SU-DHL-6 (cell line): ENCODE measurements at regions not wholly inside any gene's neighbourhood (a gene's known extent, or its start where the extent isn't known, plus 50 kb on each side); places are given as distances from the start of the nearest gene placed in this dataset.

ENCODE experiments used
- H2AFZ ChIP-seq: fragments of 200-600 bp; sonication (generic); 2 replicates; pipeline ENCODE4 v1.6.1; 2014; ENCODE audit warnings: low read depth, mild to moderate bottlenecking, moderate library complexity, mixed read lengths, antibody characterized with exemption, low read length; ENCODE audit not compliant: severe bottlenecking
- H3F3A ChIP-seq: fragments of 200-600 bp; shearing (Covaris generic); 2 replicates; pipeline ENCODE4 v1.6.0; 2016; ENCODE audit warnings: antibody characterized with exemption, mild to moderate bottlenecking; ENCODE audit not compliant: insufficient read depth
- H3K27ac ChIP-seq: fragments of 200-600 bp; sonication (generic); 2 replicates; pipeline ENCODE4 v1.5.1; 2016; ENCODE audit warnings: low read depth, mild to moderate bottlenecking, low read length, moderate library complexity, mixed read lengths
- H3K27me3 ChIP-seq: fragments of 200-600 bp; sonication (generic), shearing (Covaris generic); 2 replicates; pipeline ENCODE4 v1.6.0; 2014; ENCODE audit warnings: mild to moderate bottlenecking, low read length
- H3K36me3 ChIP-seq: fragments of 200-600 bp; sonication (generic); 2 replicates; pipeline ENCODE4 v1.6.1; 2014; ENCODE audit warnings: mild to moderate bottlenecking, low read length, mixed read lengths
- H3K4me2 ChIP-seq: fragments of 300-600, 200-600 bp; shearing (Covaris generic), sonication (generic); 2 replicates; pipeline ENCODE4 v1.6.0; 2014; ENCODE audit warnings: low read length, low read depth, mild to moderate bottlenecking; ENCODE audit not compliant: poor library complexity, severe bottlenecking
- H3K4me3 ChIP-seq: fragments of 200-600 bp; sonication (generic); 2 replicates; pipeline ENCODE4 v1.5.1; 2014; ENCODE audit warnings: antibody characterized with exemption, low read length, mild to moderate bottlenecking, mixed read lengths; ENCODE audit not compliant: insufficient read depth, poor library complexity, severe bottlenecking
- H3K79me2 ChIP-seq: fragments of 200-600 bp; sonication (generic); 2 replicates; pipeline ENCODE4 v1.6.1; 2014; ENCODE audit warnings: mild to moderate bottlenecking, low read length, moderate library complexity; ENCODE audit not compliant: insufficient read depth
- H3K9ac ChIP-seq: fragments of 200-600 bp; sonication (generic); 2 replicates; pipeline ENCODE4 v1.7.0; 2014; ENCODE audit warnings: mild to moderate bottlenecking, low read length
- H3K9me2 ChIP-seq: fragments of 200-600 bp; sonication (generic); replicated peaks from 2 replicates; pipeline ENCODE4 v1.6.1; 2014; ENCODE audit warnings: low read length; ENCODE audit not compliant: insufficient read depth
- H3K9me3 ChIP-seq: fragments of 200-600 bp; sonication (generic); 2 replicates; pipeline ENCODE4 v1.6.1; 2014; ENCODE audit warnings: low read length, mixed read lengths; ENCODE audit not compliant: insufficient read depth
- H4K20me1 ChIP-seq: fragments of 200-600 bp; sonication (generic); 2 replicates; pipeline ENCODE4 v1.6.1; 2014; ENCODE audit warnings: low read depth, mild to moderate bottlenecking, antibody characterized with exemption, low read length, moderate library complexity, mixed read lengths
- EZH2phosphoT487 ChIP-seq: fragments of 200-600 bp; sonication (generic), shearing (Covaris generic); conservative IDR thresholded peaks from 2 replicates; pipeline ENCODE4 v1.6.1; 2018; ENCODE audit warnings: mild to moderate bottlenecking, antibody characterized with exemption, low read length, moderate library complexity, mixed read lengths
- TF ChIP-seq, protein P1 (sequence below): fragments of 200-600 bp; sonication (generic); IDR thresholded peaks from one replicate; pipeline ENCODE4 v1.5.1; 2017; ENCODE audit warnings: antibody characterized with exemption, mild to moderate bottlenecking, low read length, moderate library complexity; ENCODE audit not compliant: insufficient read depth, poor library complexity, severe bottlenecking

DNA sequence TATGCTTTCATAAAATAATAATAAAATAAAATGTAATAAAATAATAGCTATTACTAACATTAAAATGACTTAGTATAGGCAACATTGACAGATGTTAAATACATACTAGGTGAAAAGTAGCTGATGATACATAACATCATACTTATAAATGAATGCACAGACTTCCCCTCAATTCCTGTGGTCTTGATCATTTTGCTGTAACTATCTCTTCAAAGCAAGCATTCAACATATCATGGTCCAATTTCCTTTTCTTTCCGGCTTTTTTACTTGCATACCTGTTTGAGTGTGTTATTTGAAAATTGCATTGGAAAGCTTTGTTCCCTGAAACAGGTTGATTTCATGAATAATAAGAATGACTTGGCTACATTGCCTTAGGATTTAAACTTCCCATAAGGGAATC lies 309.3 kb downstream of the HDGFL1 start:
- Histone ChIP-seq H3K4me3 (no peak overlapping the region), H3K79me2 (no peaks in the 10 kb centered on the region), H3K9me2 (no peaks in the 10 kb centered on the region), H3K4me2 (no peak overlapping the region), H4K20me1 (no peaks in the 10 kb centered on the region), H3K36me3 (no peaks in the 10 kb centered on the region), H3K27ac (no peak overlapping the region), H2AFZ (no peak overlapping the region), H3K27me3 (no peaks in the 10 kb centered on the region), H3F3A (no peaks in the 10 kb centered on the region), H3K9me3 (no peaks in the 10 kb centered on the region), H3K9ac (no peak overlapping the region)
- TF ChIP-seq, protein P1, sequence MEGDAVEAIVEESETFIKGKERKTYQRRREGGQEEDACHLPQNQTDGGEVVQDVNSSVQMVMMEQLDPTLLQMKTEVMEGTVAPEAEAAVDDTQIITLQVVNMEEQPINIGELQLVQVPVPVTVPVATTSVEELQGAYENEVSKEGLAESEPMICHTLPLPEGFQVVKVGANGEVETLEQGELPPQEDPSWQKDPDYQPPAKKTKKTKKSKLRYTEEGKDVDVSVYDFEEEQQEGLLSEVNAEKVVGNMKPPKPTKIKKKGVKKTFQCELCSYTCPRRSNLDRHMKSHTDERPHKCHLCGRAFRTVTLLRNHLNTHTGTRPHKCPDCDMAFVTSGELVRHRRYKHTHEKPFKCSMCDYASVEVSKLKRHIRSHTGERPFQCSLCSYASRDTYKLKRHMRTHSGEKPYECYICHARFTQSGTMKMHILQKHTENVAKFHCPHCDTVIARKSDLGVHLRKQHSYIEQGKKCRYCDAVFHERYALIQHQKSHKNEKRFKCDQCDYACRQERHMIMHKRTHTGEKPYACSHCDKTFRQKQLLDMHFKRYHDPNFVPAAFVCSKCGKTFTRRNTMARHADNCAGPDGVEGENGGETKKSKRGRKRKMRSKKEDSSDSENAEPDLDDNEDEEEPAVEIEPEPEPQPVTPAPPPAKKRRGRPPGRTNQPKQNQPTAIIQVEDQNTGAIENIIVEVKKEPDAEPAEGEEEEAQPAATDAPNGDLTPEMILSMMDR = no peak
- TF ChIP-seq EZH2phosphoT487 = no peak

DNA sequence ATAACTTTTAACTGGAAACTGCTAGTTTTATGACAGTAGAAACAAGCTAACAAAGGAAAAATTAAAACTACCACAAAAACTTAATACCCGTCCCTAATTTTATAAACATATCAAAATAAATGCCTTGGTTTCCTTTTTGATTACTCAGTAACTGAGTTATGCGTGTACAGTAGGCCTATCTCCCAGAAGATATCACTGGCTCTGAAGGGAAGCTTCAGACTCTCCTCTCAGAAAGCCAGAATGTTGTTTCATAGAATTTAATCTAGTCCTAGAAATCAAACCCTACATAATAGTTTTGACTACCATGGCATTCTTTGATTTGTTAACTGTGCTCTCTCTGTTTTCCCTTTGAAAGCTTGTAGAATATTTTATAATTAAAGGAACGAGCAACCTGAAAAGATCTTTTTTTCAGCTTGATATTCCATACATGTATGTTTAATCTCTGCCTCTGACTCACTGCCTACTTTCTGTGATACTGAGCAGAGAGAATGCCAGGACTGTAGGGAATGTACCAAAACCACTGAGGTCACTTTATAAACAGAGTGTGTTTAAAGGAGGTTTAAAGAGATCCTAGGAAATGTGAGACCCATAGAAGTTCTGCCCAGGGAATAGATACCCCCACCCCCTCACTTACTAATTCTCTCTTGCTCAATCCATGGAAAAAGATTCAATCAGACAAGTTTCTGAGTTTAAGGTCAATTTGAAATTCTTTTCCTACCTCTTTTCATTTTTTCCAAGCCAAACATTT lies 311.5 kb downstream of the HDGFL1 start:
- Histone ChIP-seq H3K36me3 (no peaks in the 10 kb centered on the region), H3K4me2 (no peak overlapping the region)

DNA sequence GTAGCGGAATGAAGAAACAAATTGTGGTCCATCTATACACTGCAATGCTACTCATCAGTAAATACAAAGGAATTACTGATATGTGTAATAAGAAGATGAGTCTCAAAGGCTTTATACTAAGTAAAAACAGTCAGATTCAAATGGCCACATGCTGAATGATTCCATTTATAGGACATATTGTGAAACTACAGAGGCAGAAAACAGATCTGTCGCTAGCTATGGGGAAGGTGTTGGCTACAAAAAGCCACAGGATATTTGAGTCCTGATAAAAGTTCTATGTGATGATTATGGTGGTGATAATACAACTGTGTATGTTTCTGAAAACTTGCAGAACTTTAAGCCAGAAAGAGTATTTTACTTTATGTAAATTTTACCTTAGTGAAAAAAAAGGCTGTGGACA lies 313.2 kb downstream of the HDGFL1 start:
- no peak overlapping the region for H2AFZ ChIP-seq

More for the DNA sequence above, 311.5 kb downstream of the HDGFL1 start:
- no peak overlapping the region for H3K4me3 ChIP-seq
- H2AFZ ChIP-seq = no peak overlapping the region
- no peaks in the 10 kb centered on the region for H3K79me2 ChIP-seq
- H4K20me1 ChIP-seq = no peaks in the 10 kb centered on the region
- TF ChIP-seq, protein P1 = no peak
- TF ChIP-seq EZH2phosphoT487 = no peak
- no peaks in the 10 kb centered on the region for H3K9me2 ChIP-seq
- no peaks in the 10 kb centered on the region for H3K27me3 ChIP-seq
- no peak overlapping the region for H3K9ac ChIP-seq
- H3K9me3 ChIP-seq = no peaks in the 10 kb centered on the region
- no peak overlapping the region for H3K27ac ChIP-seq
- H3F3A ChIP-seq = no peaks in the 10 kb centered on the region

More for the DNA sequence above, 313.2 kb downstream of the HDGFL1 start:
- H3F3A ChIP-seq = no peaks in the 10 kb centered on the region
- no peak overlapping the region for H3K9ac ChIP-seq
- H3K4me2 ChIP-seq = no peak overlapping the region
- TF ChIP-seq EZH2phosphoT487 = no peak
- TF ChIP-seq, protein P1 = no peak
- no peaks in the 10 kb centered on the region for H3K36me3 ChIP-seq
- no peaks in the 10 kb centered on the region for H4K20me1 ChIP-seq
- no peak overlapping the region for H3K4me3 ChIP-seq
- H3K79me2 ChIP-seq = no peaks in the 10 kb centered on the region
- no peaks in the 10 kb centered on the region for H3K9me2 ChIP-seq
- H3K9me3 ChIP-seq = no peaks in the 10 kb centered on the region
- H3K27me3 ChIP-seq = no peaks in the 10 kb centered on the region
- H3K27ac ChIP-seq = no peak overlapping the region
